A549 (cell line): ENCODE measurements at regions not wholly inside any gene's neighbourhood (a gene's known extent, or its start where the extent isn't known, plus 50 kb on each side); places are given as distances from the start of the nearest gene placed in this dataset.

ENCODE experiments used
- ATAC-seq, 2 experiments: fragments of 200-7000 bp in 1 of 2; fragments of >200 bp in 1 of 2; cut with Nextera tagmentation in 1 of 2; cut with Tn5 transposase in 1 of 2; 3 replicates each; pipeline versions ENCODE4 v1.8.0 to v1.9.1; 2018 to 2020; ENCODE audit warnings: mild to moderate bottlenecking in 1 of 2, moderate library complexity in 1 of 2
- CTCF ChIA-PET: fragments of 300-600 bp; sonication (Branson Sonifier 250); formaldehyde crosslinking; extraction: SDS; loops from one replicate; lab custom pipeline; 2021; ENCODE audit warnings: antibody characterized with exemption, inconsistent platforms; lab: Yijun Ruan, JAX
- POLR2A ChIA-PET: fragments of 350-600 bp; formaldehyde crosslinking; extraction: SDS; loops from one replicate; lab custom pipeline; 2021; ENCODE audit warnings: antibody characterized with exemption, inconsistent platforms; lab: Yijun Ruan, JAX
- DNase-seq, 2 experiments: peaks; one replicate each; pipeline versions ENCODE4 v3.0.0 to v3.0.0-alpha.2; 2011 to 2016; ENCODE audit warnings: low read depth in 1 of 2, low spot score in 1 of 2
- FAIRE-seq: peaks from 2 replicates; lab custom pipeline; 2011; peaks lifted over from hg19 to GRCh38; lab: Jason Lieb, UNC
- H3K27ac ChIP-seq, 2 experiments: fragments of >200 bp; sonication (Bioruptor Twin); formaldehyde crosslinking; 3 replicates each; pipeline ENCODE4 v1.5.1; 2016 to 2017
- H3K4me1 ChIP-seq: fragments of >200 bp; sonication (Bioruptor Twin); formaldehyde crosslinking; 3 replicates; pipeline ENCODE4 v1.6.1; 2016
- H3K4me2 ChIP-seq: fragments of >200 bp; sonication (Bioruptor Twin); formaldehyde crosslinking; 3 replicates; pipeline ENCODE4 v1.6.1; 2016
- H3K4me3 ChIP-seq: fragments of >200 bp; sonication (Bioruptor Twin); formaldehyde crosslinking; 3 replicates; pipeline ENCODE4 v1.5.1; 2016
- H3K9me3 ChIP-seq: fragments of >200 bp; sonication (Bioruptor Twin); formaldehyde crosslinking; 3 replicates; pipeline ENCODE4 v1.6.1; 2016
- CBX8 ChIP-seq: fragments of 200-600 bp; sonication (generic); IDR thresholded peaks from 2 replicates; pipeline ENCODE4 v1.6.1; 2016
- CHD2 ChIP-seq: fragments of 150-350 bp; IDR thresholded peaks from 2 replicates; pipeline ENCODE4 v1.6.1; 2014; ENCODE audit warnings: low read length; ENCODE audit not compliant: partially characterized antibody
- EHF ChIP-seq: fragments of 250-450 bp; sonication (Bioruptor Pico); IDR thresholded peaks from 2 replicates; pipeline ENCODE4 v1.5.0; 2020; ENCODE audit warnings: mild to moderate bottlenecking
- EHMT2 ChIP-seq: fragments of 200-600 bp; sonication (generic); IDR thresholded peaks from 2 replicates; pipeline ENCODE4 v1.6.1; 2016; ENCODE audit warnings: antibody characterized with exemption, low read depth, mild to moderate bottlenecking, moderate library complexity
- JUN ChIP-seq, 2 experiments: fragments of >200 bp; sonication (Bioruptor Twin); formaldehyde crosslinking; IDR thresholded peaks; 2 replicates in 1 of 2; 3 replicates in 1 of 2; pipeline ENCODE4 v1.6.1; 2016 to 2017
- NFE2L2 ChIP-seq: fragments of 150-350 bp; conservative IDR thresholded peaks from 2 replicates; pipeline ENCODE4 v1.6.1; 2014; ENCODE audit warnings: low read length
- PHF8 ChIP-seq: fragments of 200-600 bp; sonication (generic); IDR thresholded peaks from 2 replicates; pipeline ENCODE4 v1.6.1; 2016; ENCODE audit warnings: low read depth, mild to moderate bottlenecking, antibody characterized with exemption, moderate library complexity, borderline replicate concordance
- POLR2AphosphoS2 ChIP-seq: conservative IDR thresholded peaks from 2 replicates; pipeline ENCODE4 v1.6.1; 2012; ENCODE audit warnings: low read length, improper control_type of control experiment, inconsistent platforms
- RAD21 ChIP-seq, 2 experiments: fragments of >200 bp in 1 of 2; sonication (Bioruptor Twin) in 1 of 2; formaldehyde crosslinking in 1 of 2; IDR thresholded peaks in 1 of 2; conservative IDR thresholded peaks in 1 of 2; 2 replicates in 1 of 2; 3 replicates in 1 of 2; pipeline ENCODE4 v1.6.1; 2012 to 2018; ENCODE audit warnings: inconsistent platforms in 1 of 2
- RNF2 ChIP-seq: fragments of 200-600 bp; sonication (generic); IDR thresholded peaks from 2 replicates; pipeline ENCODE4 v1.6.1; 2016; ENCODE audit warnings: low read depth, mild to moderate bottlenecking, antibody characterized with exemption, moderate library complexity, borderline replicate concordance
- WGBS: methylation state at CpG from one replicate; pipeline ENCODE4 v1.1.6; 2017; ENCODE audit errors: missing lambda C conversion rate; 5-methylcytosine and 5-hydroxymethylcytosine counted together
- TF ChIP-seq, protein P1 (sequence below): fragments of 250-450 bp; sonication (Bioruptor Pico); IDR thresholded peaks from 2 replicates; pipeline ENCODE4 v1.5.0; 2021; ENCODE audit warnings: mild to moderate bottlenecking, moderate library complexity, borderline replicate concordance
- TF ChIP-seq, protein P2 (sequence below): fragments of 200-600 bp; sonication (generic); IDR thresholded peaks from 2 replicates; pipeline ENCODE4 v1.6.1; 2016; ENCODE audit warnings: antibody characterized with exemption, mild to moderate bottlenecking, moderate library complexity
- TF ChIP-seq, protein P3 (sequence below): IDR thresholded peaks from 2 replicates; pipeline ENCODE4 v1.6.1; 2012
- TF ChIP-seq, protein P4 (sequence below): fragments of 150-350 bp; IDR thresholded peaks from 2 replicates; pipeline ENCODE4 v1.6.1; 2014; ENCODE audit warnings: low read depth, mild to moderate bottlenecking, low read length

DNA sequence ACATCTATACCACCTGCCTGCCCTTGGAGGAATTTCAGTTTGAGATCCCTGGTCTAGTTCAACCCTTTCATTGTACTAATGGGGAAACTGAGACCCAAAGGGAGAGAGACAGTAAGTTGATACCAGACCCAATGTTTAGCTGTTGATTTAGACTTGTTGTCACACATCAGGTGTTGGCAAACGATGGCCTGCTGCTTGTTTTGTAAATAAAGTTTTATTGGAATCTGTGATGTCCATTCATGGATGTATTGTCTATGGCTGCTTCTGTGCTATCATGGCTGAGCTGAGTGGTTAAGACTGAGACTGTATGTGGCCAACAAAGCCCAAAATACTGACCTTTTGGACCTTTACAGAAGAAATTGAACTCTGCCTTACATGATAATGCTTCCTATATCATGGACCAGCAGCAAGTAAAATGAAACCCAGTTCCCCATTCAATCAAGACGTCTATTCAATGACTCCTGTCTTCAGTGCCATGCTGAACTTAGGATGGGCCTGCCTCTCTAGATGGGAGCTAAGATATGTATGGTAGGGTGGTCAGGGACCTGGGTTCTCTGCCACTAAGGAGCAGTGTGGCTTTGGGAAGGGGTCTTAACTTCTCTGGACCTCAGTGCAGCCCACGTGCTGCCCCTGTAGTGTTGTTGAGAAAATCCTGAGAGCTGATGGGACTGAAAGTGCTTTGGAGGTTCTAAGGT, 111.0 kb downstream of the IRX5 start:
- no peak overlapping the region for H3K4me3 ChIP-seq
- ChIA-PET CTCF (no interaction called here), POLR2A (no interaction called here)
- TF ChIP-seq RNF2 (no peak), RAD21 (conservative IDR thresholded peaks at IDR 0.05 in 1 of 2, IDR thresholded peaks at IDR 0.05 in 1 of 2) (no peak)
- TF ChIP-seq, protein P1, sequence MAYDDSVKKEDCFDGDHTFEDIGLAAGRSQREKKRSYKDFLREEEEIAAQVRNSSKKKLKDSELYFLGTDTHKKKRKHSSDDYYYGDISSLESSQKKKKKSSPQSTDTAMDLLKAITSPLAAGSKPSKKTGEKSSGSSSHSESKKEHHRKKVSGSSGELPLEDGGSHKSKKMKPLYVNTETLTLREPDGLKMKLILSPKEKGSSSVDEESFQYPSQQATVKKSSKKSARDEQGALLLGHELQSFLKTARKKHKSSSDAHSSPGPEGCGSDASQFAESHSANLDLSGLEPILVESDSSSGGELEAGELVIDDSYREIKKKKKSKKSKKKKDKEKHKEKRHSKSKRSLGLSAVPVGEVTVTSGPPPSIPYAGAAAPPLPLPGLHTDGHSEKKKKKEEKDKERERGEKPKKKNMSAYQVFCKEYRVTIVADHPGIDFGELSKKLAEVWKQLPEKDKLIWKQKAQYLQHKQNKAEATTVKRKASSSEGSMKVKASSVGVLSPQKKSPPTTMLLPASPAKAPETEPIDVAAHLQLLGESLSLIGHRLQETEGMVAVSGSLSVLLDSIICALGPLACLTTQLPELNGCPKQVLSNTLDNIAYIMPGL: no peak
- TF ChIP-seq, protein P2, sequence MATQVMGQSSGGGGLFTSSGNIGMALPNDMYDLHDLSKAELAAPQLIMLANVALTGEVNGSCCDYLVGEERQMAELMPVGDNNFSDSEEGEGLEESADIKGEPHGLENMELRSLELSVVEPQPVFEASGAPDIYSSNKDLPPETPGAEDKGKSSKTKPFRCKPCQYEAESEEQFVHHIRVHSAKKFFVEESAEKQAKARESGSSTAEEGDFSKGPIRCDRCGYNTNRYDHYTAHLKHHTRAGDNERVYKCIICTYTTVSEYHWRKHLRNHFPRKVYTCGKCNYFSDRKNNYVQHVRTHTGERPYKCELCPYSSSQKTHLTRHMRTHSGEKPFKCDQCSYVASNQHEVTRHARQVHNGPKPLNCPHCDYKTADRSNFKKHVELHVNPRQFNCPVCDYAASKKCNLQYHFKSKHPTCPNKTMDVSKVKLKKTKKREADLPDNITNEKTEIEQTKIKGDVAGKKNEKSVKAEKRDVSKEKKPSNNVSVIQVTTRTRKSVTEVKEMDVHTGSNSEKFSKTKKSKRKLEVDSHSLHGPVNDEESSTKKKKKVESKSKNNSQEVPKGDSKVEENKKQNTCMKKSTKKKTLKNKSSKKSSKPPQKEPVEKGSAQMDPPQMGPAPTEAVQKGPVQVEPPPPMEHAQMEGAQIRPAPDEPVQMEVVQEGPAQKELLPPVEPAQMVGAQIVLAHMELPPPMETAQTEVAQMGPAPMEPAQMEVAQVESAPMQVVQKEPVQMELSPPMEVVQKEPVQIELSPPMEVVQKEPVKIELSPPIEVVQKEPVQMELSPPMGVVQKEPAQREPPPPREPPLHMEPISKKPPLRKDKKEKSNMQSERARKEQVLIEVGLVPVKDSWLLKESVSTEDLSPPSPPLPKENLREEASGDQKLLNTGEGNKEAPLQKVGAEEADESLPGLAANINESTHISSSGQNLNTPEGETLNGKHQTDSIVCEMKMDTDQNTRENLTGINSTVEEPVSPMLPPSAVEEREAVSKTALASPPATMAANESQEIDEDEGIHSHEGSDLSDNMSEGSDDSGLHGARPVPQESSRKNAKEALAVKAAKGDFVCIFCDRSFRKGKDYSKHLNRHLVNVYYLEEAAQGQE: no peak
- H3K4me1 ChIP-seq: no peaks in the 10 kb centered on the region
- H3K27ac ChIP-seq: no peak overlapping the region
- no peak for DNase-seq
- WGBS: 4% methylated on average over 3 of the region's 3 CpGs
- ATAC-seq: no peak
- FAIRE-seq: no peak
- no peaks in the 10 kb centered on the region for H3K9me3 ChIP-seq
- no peak overlapping the region for H3K4me2 ChIP-seq

DNA sequence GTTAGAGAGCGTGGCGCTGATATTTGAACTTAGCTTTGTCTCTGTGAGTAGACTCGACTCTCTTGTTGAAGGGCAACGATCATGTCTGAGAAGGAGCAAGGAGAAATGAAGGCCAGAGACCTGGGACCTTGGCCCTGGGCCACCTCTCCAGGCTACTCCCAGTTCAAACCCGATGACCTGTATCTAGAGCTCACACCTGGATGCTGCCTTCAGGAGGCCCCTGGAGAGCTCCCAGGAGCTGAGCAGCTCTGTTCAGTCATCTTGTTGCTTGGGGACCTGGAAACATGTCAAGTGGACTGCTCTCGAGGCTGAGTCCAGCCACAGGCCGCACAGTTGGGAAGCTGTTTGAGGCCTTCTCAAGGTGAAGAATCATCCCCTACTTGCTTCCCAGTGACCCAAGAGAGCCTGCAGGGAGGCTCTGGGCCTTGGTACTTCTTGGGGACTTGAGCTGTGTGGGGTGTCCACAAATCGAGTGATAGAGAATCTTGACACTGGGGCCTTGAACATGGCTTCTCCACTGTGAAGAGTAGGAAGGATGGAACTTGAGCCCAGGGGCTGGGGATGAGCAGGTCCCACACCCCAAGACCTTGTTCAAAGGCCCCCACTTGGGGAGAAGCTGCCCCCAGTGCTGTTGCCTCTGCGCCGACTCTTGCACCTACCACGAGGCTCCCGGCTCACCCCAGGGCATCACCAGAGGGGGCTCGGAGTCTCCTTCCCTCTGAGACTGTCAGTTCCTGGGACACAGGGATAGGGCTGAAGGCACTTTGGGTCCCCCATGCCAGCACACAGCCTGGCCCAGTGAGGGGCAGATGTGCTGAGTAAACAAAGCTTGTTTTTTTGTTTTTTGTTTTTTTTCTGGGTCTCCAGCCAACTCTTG, 112.1 kb downstream of the IRX5 start:
- Histone ChIP-seq H3K27ac (no peak overlapping the region), H3K4me2 (no peak overlapping the region), H3K9me3 (no peaks in the 10 kb centered on the region), H3K4me1 (no peaks in the 10 kb centered on the region), H3K4me3 (no peak overlapping the region)
- FAIRE-seq (no peak), DNase-seq (no peak), ATAC-seq (no peak)
- WGBS: 59% methylated on average over 12 of the region's 13 CpGs
- CTCF ChIA-PET: interaction anchor here (1.1 to 1.2 kb wide), 2 partner anchors 328 to 1150 kb away, joined by 3 read pairs; no protein-coding TSS in a partner anchor
- POLR2A ChIA-PET: no interaction called here
- TF ChIP-seq CBX8: no peak
- TF ChIP-seq PHF8: no peak
- TF ChIP-seq, protein P3, sequence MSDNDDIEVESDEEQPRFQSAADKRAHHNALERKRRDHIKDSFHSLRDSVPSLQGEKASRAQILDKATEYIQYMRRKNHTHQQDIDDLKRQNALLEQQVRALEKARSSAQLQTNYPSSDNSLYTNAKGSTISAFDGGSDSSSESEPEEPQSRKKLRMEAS: no peak
- no peak for TF ChIP-seq POLR2AphosphoS2
- TF ChIP-seq, protein P1: no peak
- TF ChIP-seq EHMT2: no peak
- no peak for TF ChIP-seq EHF (CRISPR knock-in tag)
- TF ChIP-seq, protein P4, sequence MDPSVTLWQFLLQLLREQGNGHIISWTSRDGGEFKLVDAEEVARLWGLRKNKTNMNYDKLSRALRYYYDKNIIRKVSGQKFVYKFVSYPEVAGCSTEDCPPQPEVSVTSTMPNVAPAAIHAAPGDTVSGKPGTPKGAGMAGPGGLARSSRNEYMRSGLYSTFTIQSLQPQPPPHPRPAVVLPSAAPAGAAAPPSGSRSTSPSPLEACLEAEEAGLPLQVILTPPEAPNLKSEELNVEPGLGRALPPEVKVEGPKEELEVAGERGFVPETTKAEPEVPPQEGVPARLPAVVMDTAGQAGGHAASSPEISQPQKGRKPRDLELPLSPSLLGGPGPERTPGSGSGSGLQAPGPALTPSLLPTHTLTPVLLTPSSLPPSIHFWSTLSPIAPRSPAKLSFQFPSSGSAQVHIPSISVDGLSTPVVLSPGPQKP: no peak
- no peak for TF ChIP-seq NFE2L2
- no peak for TF ChIP-seq JUN (IDR thresholded peaks at IDR 0.05)
- TF ChIP-seq CHD2: no peak
